Keratinocyte (primary cell): ENCODE measurements at regions not wholly inside any gene's neighbourhood (a gene's known extent, or its start where the extent isn't known, plus 50 kb on each side); places are given as distances from the start of the nearest gene placed in this dataset.

Experiments
- DNase-seq: peaks from one replicate; pipeline ENCODE4 v3.0.0-alpha.2; 2011; ENCODE audit warnings: low read depth, missing footprints, low spot score
- FAIRE-seq: peaks from 2 replicates; lab custom pipeline; 2011; peaks lifted over from hg19 to GRCh38; lab: Jason Lieb, UNC
- H2AFZ ChIP-seq: 2 replicates; pipeline ENCODE4 v1.6.0; 2012; ENCODE audit warnings: low read length, control low read depth, inconsistent platforms; ENCODE audit not compliant: control insufficient read depth
- H3K27ac ChIP-seq: 2 replicates; pipeline ENCODE4 v1.5.1; 2011; ENCODE audit warnings: low read length; ENCODE audit not compliant: control insufficient read depth, insufficient read depth
- H3K27me3 ChIP-seq: 3 replicates; pipeline ENCODE4 v1.6.0; 2011; ENCODE audit warnings: low read length; ENCODE audit not compliant: control insufficient read depth, insufficient read depth; ENCODE audit errors: extremely low read depth
- H3K36me3 ChIP-seq, 2 experiments: 2 replicates in 1 of 2; 3 replicates in 1 of 2; pipeline ENCODE4 v1.5.1; 2011; ENCODE audit warnings: low read length in 2 of 2, mild to moderate bottlenecking in 1 of 2; ENCODE audit not compliant: control insufficient read depth in 2 of 2, insufficient read depth in 2 of 2; ENCODE audit errors: extremely low read depth in 1 of 2
- H3K4me1 ChIP-seq: 3 replicates; pipeline ENCODE4 v1.5.1; 2011; ENCODE audit warnings: low read length; ENCODE audit not compliant: control insufficient read depth, insufficient read depth; ENCODE audit errors: extremely low read depth
- H3K4me2 ChIP-seq: 3 replicates; pipeline ENCODE4 v1.6.0; 2011; ENCODE audit warnings: low read depth, low read length; ENCODE audit not compliant: control insufficient read depth, insufficient read depth; ENCODE audit errors: extremely low read depth
- H3K4me3 ChIP-seq, 3 experiments: fragments of 200-600 bp in 1 of 3; sonication (generic) in 1 of 3; 2 replicates in 2 of 3; 3 replicates in 1 of 3; pipeline ENCODE4 v1.5.1; 2011 to 2016; ENCODE audit warnings: low read length in 3 of 3, mild to moderate bottlenecking in 3 of 3, control low read depth in 2 of 3, inconsistent platforms in 1 of 3, low read depth in 1 of 3, mixed read lengths in 1 of 3, mixed run types in 1 of 3, moderate library complexity in 1 of 3; ENCODE audit not compliant: control insufficient read depth in 2 of 3, insufficient read depth in 2 of 3; ENCODE audit errors: extremely low read depth in 1 of 3
- H3K79me2 ChIP-seq: 2 replicates; pipeline ENCODE4 v1.6.0; 2012; ENCODE audit warnings: low read length; ENCODE audit not compliant: control insufficient read depth, insufficient read depth
- H3K9ac ChIP-seq: 3 replicates; pipeline ENCODE4 v1.6.0; 2011; ENCODE audit warnings: low read length; ENCODE audit not compliant: control insufficient read depth, insufficient read depth; ENCODE audit errors: extremely low read depth
- H3K9me1 ChIP-seq: 3 replicates; pipeline ENCODE4 v1.6.0; 2011; ENCODE audit warnings: low read length; ENCODE audit not compliant: control insufficient read depth, insufficient read depth; ENCODE audit errors: extremely low read depth
- H3K9me3 ChIP-seq: 2 replicates; pipeline ENCODE4 v1.5.1; 2012; ENCODE audit warnings: low read depth, low read length; ENCODE audit not compliant: control insufficient read depth
- H4K20me1 ChIP-seq: 3 replicates; pipeline ENCODE4 v1.6.0; 2011; ENCODE audit warnings: low read length; ENCODE audit not compliant: control insufficient read depth, insufficient read depth; ENCODE audit errors: extremely low read depth
- CTCF ChIP-seq, 3 experiments: IDR thresholded peaks in 1 of 3; conservative IDR thresholded peaks in 1 of 3; optimal IDR thresholded peaks in 1 of 3; 2 replicates in 2 of 3; 3 replicates in 1 of 3; pipeline versions ENCODE3 to v1.5.1; 2011; ENCODE audit warnings: low read length in 3 of 3, mild to moderate bottlenecking in 3 of 3, moderate library complexity in 2 of 3, control low read depth in 1 of 3, inconsistent platforms in 1 of 3; ENCODE audit not compliant: insufficient read depth in 2 of 3; ENCODE audit errors: extremely low read depth in 1 of 3
- EZH2 ChIP-seq: IDR thresholded peaks from one replicate; pipeline ENCODE4 v1.6.1; 2012; ENCODE audit warnings: inconsistent platforms, mild to moderate bottlenecking, low read length, moderate library complexity
- dilution Hi-C: fragments of 300-500 bp; cut with MboI; formaldehyde crosslinking; loops from one replicate; pipeline ENCODE4 v1.7.0; 2020; ENCODE audit warnings: low sequenced_read_pairs; ENCODE audit not compliant: extremely low pct_ligation_motif_present

- Histone ChIP-seq H3K4me1 (peaks cover 38% of the 10 kb centered on the region), H3K4me3 (peak overlapping the region in 1 of 3 experiments; percentile 16), H2AFZ (no peak overlapping the region), H3K36me3 (no peaks in the 10 kb centered on the region), H3K9ac (no peak overlapping the region), H3K79me2 (no peaks in the 10 kb centered on the region), H3K9me3 (no peaks in the 10 kb centered on the region), H3K9me1 (no peaks in the 10 kb centered on the region), H3K27ac (peak overlapping the region; percentile 93), H3K27me3 (no peaks in the 10 kb centered on the region), H4K20me1 (no peaks in the 10 kb centered on the region), H3K4me2 (peak overlapping the region; percentile 65)
- TF ChIP-seq CTCF (optimal IDR thresholded peaks at IDR 0.05 in 1 of 3, IDR thresholded peaks at IDR 0.05 in 1 of 3, conservative IDR thresholded peaks at IDR 0.05 in 1 of 3; ENCODE audit: extremely low read depth in 1 of 3, insufficient read depth in 2 of 3, low read length in 3 of 3), result no peak
- no peak for TF ChIP-seq EZH2
- dilution Hi-C loops, result no loop called here
- DNase-seq, result no peak
- peak; percentile 26 for FAIRE-seq
Observed at GRCh38 chr18:60893355-60894097, 439.7 kb upstream of the CDH20 start.

GRCh38 chr18:60894254-60894945, 438.8 kb upstream of the CDH20 start:
- dilution Hi-C loops, result no loop called here
- peak overlapping the region; percentile 25 for H3K4me2 ChIP-seq

More at GRCh38 chr18:60894254-60894945, 438.8 kb upstream of the CDH20 start:
- Histone ChIP-seq H3K9me3 (no peaks in the 10 kb centered on the region), H3K9me1 (no peaks in the 10 kb centered on the region), H3K4me1 (peaks cover 38% of the 10 kb centered on the region), H3K79me2 (no peaks in the 10 kb centered on the region), H3K9ac (no peak overlapping the region), H3K27me3 (no peaks in the 10 kb centered on the region), H4K20me1 (no peaks in the 10 kb centered on the region), H3K27ac (peak overlapping the region; percentile 93), H3K36me3 (no peaks in the 10 kb centered on the region), H2AFZ (no peak overlapping the region), H3K4me3 (no peak overlapping the region)
- DNase-seq (no peak), FAIRE-seq (peak; percentile 90)
- TF ChIP-seq EZH2 (no peak), CTCF (optimal IDR thresholded peaks at IDR 0.05 in 1 of 3, IDR thresholded peaks at IDR 0.05 in 1 of 3, conservative IDR thresholded peaks at IDR 0.05 in 1 of 3; ENCODE audit: extremely low read depth in 1 of 3, insufficient read depth in 2 of 3, low read length in 3 of 3) (no peak)
